NCI-H2029 treated with DMSO at 0.1 percent for 48 hours (cell line): ENCODE measurements at regions not wholly inside any gene's neighbourhood (a gene's known extent, or its start where the extent isn't known, plus 50 kb on each side); places are given as distances from the start of the nearest gene placed in this dataset.

Experiments used
- DNase-seq: peaks from one replicate; lab custom pipeline; 2025; lab: John Stamatoyannopoulos, UW

GRCh38 chr1:80064524-80064923 lies 1058.0 kb upstream of the ADGRL4 start:
- no peak for DNase-seq

DNA sequence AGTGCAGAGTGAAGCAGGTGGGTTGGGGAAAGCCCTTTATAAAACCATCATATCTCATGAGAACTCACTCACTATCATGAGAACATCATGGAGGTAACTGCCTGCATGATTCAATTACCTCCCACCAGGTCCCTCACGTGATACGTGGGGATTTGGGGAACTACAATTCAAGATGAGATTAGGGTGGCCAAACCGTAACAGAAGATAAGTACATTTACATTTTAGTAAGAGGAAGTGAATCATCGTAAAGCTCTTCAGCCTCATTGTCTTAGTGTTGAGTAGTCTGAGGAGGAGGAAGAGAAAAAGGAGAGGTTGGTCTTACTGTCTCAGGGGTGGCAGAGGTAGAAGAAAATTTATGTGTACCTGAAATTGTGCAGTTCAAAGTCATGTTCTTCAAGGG lies 1053.4 kb upstream of the ADGRL4 start:
- DNase-seq, result no peak

- peak; percentile 28 for DNase-seq
These were observed 1049.6 kb upstream of the ADGRL4 start for GRCh38 chr1:80056179-80056578.

- peak; percentile 99 for DNase-seq
These were observed 1047.6 kb upstream of the ADGRL4 start for GRCh38 chr1:80054129-80054528.

DNA sequence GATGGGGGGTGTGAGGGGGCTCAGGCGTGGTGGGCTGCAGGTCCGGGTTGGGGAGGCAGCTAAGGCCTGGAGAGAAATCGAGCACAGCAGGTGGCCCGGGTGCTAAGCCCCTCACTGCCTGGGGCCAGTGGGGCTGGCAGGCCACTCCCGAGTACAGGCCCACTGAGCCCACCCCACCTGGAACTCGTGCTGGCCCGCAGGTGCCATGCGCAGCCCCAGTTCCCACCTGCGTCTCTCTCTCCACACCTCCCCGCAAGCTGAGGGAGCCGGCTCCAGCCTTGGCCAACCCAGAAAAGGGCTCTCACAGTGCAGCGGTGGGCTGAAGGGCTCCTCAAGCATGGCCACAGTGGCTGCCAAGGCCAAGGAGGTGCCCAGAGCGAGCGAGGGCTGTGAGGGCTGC lies 1047.1 kb upstream of the ADGRL4 start:
- DNase-seq, result no peak

- DNase-seq, result no peak
These were observed 1044.0 kb upstream of the ADGRL4 start for GRCh38 chr1:80050523-80050922.

DNA sequence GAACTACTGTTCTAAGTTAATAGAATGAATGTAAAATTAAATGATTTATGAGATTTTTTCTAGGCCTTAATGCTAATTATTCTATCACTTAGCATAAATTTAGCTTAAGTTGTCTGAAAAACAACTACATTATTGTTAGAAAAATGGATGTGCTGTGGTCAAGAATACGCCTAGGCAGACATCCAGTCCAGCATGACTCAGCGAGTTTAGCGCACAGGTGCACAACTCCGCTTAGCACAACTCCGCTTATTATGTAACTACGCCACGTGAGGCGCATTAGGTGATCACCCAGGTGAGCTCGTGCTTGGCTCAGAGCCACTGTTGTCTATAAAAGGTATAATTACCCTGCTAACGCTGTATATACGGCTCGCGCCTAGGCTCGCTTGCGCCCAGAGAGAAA lies 1043.6 kb upstream of the ADGRL4 start:
- DNase-seq, result peak; percentile 94

GRCh38 chr1:80048716-80049115 lies 1042.2 kb upstream of the ADGRL4 start:
- DNase-seq, result no peak

GRCh38 chr1:80047791-80048190 lies 1041.3 kb upstream of the ADGRL4 start:
- DNase-seq, result no peak

GRCh38 chr1:80044662-80045061 lies 1038.1 kb upstream of the ADGRL4 start:
- no peak for DNase-seq

- DNase-seq, result no peak
These were observed 1030.3 kb upstream of the ADGRL4 start for GRCh38 chr1:80036690-80037432.

DNA sequence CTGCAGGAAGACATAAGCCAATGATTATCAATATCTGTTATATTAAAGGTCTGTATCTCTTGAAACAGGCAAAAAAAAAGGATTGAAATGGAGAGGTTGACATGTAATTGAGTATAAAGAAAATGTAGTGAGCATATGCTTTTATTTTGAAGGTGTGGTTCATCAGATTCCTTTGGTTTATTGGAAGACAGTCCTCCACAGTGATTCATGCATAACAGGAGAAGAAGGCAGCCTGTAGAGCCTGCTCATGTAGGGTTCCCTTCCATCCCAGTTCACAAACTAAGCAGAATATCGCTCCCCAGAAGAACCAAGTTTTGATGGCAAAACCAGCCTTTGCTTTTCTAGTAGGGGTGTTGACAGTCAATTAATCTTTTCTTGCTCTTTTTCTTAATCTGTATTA lies 1016.8 kb upstream of the ADGRL4 start:
- no peak for DNase-seq

GRCh38 chr1:80021891-80022290 lies 1015.4 kb upstream of the ADGRL4 start:
- no peak for DNase-seq

DNA sequence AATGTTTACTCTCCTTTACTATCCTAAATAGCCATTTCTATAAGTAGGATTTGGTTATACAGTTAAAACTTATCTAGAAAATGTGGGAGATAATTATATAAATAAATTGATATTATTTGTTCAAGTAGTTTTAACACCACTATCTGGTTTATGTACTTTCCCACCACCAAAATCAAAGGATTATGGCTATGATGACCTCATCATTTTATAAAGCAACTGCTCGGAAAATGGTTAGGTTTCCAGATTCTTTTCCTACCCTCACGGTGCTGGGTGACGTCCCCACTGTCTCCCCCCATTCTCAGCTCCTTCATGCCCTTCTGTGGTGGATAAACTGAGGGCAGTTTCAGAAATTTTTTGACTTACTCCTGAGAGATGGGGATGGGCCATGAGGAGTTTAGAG lies 1011.8 kb upstream of the ADGRL4 start:
- DNase-seq, result no peak

- no peak for DNase-seq
These were observed 1002.4 kb upstream of the ADGRL4 start for GRCh38 chr1:80008934-80009333.

DNA sequence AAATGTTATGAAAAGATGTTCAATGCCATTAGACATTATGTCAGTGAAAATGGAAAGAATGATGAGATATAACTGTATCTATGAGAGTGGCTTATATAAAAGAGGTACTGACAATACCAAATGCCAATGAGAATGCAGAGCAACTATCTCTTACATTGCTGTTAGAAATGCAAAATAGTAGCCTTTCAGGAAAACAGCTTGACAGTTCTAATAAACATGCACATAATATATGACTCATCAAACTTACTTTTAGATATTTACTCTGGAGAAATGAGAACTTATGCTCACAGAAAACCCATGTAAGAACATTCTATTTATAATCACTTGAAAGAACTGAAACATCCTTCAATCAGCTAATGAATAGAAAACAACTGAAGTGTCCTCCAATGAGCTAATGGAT lies 996.7 kb upstream of the ADGRL4 start:
- no peak for DNase-seq

- no peak for DNase-seq
These were observed 981.9 kb upstream of the ADGRL4 start for GRCh38 chr1:79988401-79988800.

GRCh38 chr1:79982211-79982610 lies 975.7 kb upstream of the ADGRL4 start:
- no peak for DNase-seq

DNA sequence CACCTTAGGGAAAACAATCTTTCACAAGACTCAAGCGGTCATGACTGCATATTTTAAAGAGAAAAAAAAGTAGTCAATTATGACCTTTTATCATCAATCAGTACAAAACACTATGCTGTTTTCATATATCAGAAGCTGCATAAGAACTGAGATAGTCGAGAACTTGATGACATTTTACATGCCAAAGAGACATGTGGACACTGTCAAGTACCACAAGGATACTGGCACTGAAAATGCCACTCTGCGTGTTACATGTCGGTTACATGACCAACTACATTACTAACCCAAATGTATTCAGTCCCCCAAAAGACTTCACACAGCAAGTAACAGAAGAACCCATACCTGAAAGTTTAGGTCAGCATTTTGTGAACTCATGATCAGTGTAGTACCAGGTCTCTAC lies 975.0 kb upstream of the ADGRL4 start:
- no peak for DNase-seq

GRCh38 chr1:79979346-79979745 lies 972.8 kb upstream of the ADGRL4 start:
- no peak for DNase-seq

- DNase-seq, result no peak
These were observed 969.8 kb upstream of the ADGRL4 start for GRCh38 chr1:79976287-79976686.

- no peak for DNase-seq
These were observed 968.1 kb upstream of the ADGRL4 start for GRCh38 chr1:79974659-79975058.

DNA sequence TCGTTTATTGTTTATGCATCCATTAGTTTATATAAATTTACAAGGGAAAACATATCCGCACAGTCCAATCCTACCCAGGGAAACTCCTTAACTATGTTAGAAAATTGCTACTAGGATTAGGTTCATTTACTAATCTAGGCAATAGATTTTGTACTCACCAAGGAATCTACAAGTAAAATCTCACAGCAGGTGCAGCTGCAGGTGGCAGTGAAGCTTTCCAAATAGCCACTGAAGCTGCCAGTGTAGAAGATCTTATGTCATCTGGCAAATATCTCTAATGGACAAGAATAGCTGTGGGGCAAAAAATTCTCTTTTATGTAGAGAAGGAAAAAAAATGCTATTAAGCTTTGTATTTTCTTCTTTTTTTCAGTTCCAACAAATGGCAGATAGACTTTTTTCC lies 963.4 kb upstream of the ADGRL4 start:
- DNase-seq, result no peak

GRCh38 chr1:79966438-79966837 lies 959.9 kb upstream of the ADGRL4 start:
- no peak for DNase-seq
